MV-4-11 (cell line): ENCODE measurements at regions not wholly inside any gene's neighbourhood (a gene's known extent, or its start where the extent isn't known, plus 50 kb on each side); places are given as distances from the start of the nearest gene placed in this dataset.

Experiments used
- DNase-seq: peaks from one replicate; lab custom pipeline; 2025; lab: John Stamatoyannopoulos, UW

- no peak for DNase-seq
Observed at GRCh38 chr5:144820278-144820677, 649.6 kb downstream of the KCTD16 start.

GRCh38 chr5:144815131-144815530 is 644.5 kb downstream of the KCTD16 start:
- no peak for DNase-seq

DNA sequence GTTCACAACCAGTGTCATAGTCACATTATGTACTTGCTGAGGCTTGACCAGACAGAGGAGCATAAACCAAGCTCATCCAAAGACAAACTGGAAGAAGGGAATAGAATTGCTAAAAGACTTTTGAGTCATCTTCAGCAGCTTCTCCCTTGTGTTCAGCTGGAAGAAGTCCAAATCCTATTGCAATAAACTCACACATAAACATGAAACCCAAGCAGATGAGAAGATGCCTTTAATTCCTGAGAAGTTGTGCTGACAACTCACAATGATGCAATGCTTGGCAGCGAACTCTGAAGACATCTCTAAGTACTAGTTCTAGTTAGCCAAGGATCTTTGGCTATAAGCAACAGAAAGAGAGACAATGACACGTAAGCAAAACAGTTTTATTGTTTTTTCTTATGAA is 642.1 kb downstream of the KCTD16 start:
- DNase-seq: no peak

GRCh38 chr5:144800169-144800568 is 629.5 kb downstream of the KCTD16 start:
- DNase-seq: no peak

- no peak for DNase-seq
Observed at GRCh38 chr5:144798595-144798994, 627.9 kb downstream of the KCTD16 start.

- DNase-seq: no peak
Observed at GRCh38 chr5:144794922-144795321, 624.2 kb downstream of the KCTD16 start.

GRCh38 chr5:144788556-144788955 is 617.9 kb downstream of the KCTD16 start:
- no peak for DNase-seq

GRCh38 chr5:144788046-144788445 is 617.4 kb downstream of the KCTD16 start:
- no peak for DNase-seq

GRCh38 chr5:144779368-144779767 is 608.7 kb downstream of the KCTD16 start:
- no peak for DNase-seq

GRCh38 chr5:144778561-144778960 is 607.9 kb downstream of the KCTD16 start:
- no peak for DNase-seq

DNA sequence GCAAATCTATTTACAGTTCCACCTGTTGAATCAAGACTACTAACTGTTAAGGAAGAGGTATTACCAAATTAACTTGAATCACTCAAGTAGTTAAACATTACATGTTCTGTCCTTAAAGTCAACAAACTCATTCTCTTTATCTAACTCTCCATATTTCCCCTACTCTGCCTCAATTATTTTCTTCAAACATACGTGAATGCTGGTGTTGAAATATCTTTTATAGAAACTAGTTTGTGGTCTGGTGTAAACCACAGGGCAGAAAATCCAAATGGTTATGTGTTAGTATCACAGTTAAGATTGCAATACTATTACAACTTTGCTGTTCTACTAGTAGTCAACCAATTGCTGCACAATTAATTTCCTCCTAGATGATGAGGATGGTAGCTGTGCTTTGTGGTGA is 603.5 kb downstream of the KCTD16 start:
- no peak for DNase-seq

DNA sequence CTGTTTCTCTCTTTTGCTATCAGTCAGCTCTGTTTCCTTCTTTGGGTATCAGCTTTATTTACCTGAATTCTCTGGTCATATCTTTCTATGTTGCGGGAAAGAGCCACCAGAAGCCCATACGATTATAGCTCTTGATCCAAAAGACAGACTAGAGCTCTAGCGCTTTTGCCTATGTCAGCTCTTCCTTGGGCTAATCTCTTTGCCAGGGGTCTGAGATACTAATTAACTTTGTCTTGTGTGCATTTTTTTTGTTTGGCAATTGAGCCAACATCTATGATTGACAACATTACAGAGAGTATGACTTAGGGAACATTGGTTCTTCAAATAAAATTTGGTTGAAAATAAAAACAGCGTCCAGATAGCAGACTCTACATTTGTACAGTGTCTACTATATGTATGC is 603.0 kb downstream of the KCTD16 start:
- DNase-seq: no peak

DNA sequence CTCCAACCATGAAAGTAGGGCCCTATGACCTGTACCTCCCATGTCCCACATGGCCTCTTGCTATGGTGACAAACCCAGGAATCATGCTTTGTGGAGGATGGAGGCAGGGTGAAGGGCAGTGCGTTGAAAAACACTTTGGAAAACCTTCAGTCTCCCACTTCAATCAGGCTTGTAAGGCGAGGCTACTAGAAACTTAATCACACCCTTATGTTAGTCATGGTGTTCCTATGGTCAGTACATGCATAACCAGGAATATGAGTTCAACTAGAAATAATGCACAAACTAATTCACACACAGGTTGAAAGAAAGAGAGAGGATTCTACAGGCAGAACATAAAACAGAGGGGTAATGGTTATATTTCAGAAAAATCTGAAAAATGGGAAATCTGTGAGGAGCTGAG is 601.1 kb downstream of the KCTD16 start:
- no peak for DNase-seq

DNA sequence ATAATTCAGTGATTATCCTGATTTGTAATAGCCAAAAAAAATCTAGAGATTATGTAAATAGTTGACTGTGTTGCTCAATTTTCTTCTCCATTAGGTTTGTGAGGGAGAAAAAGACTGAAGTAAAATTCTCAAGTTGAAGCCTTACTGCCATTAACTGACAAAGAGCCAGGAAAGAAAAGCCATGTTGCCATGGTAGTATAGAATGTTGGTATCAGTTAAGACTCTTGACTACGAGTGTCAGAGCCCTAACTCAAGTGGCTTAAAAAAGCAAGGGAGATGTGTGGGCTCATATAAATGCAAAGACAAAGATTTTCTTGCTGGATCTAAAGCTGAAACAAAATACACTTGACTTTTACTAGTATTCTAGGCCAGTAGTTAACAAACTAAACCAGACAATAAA is 571.7 kb downstream of the KCTD16 start:
- no peak for DNase-seq

GRCh38 chr5:144731786-144732185 is 561.1 kb downstream of the KCTD16 start:
- no peak for DNase-seq

- peak; percentile 69 for DNase-seq
Observed at GRCh38 chr5:144712090-144712489, 541.4 kb downstream of the KCTD16 start.

DNA sequence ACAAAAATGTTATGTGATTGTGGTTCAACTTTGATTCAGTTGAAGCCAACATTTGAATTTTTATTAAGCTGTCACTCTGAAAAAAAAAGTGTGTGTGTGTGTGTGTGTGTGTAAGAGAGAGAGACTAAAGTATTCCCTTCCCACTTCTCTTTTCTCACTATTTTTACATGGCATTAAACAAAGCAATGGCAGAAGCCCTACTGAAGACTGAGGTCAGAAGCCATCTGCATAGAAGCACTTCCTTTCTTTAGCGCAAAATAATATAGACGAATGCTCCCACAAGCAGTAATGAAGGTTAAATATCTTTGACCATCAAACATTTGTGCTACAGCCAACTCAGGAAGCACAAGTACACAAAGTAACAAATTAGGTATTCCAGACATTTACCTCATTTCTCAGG is 540.5 kb downstream of the KCTD16 start:
- DNase-seq: peak; percentile 31

DNA sequence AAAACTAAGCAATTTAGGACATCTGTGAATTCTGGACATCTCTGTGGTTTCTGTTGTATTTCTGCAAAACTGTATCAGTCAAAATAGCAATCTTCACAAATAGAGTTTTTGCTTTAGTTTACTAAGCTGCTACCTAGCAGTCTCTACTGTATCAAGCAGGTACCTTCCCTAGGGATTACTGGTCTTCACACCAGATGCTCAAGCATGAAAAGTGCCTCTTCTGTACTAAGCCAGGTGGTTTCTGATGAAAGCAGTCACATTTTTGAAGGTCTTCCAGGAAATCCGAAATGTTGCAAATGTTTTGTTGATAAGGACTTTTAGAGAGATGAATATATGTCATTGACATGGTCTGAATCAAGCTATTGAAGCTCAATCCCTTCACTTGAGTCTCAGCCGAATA is 540.0 kb downstream of the KCTD16 start:
- DNase-seq: no peak

DNA sequence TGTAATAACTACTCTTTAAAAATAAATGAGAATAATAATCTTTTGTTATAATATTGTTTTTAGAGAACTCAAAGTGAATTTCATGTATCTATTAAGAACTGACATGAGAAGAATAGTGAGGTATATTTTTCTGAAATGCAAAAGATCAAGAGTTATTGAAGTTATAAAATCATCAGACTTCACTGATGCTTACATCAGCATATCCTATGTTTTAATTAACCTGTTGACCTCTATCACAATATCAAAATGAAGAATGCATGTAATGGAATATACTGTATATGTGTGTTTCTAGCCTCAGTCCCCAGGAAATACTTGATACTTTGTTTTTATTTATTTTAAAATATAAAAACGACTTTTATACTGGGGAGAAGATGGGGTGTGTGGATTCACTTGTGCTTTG is 533.1 kb downstream of the KCTD16 start:
- no peak for DNase-seq

DNA sequence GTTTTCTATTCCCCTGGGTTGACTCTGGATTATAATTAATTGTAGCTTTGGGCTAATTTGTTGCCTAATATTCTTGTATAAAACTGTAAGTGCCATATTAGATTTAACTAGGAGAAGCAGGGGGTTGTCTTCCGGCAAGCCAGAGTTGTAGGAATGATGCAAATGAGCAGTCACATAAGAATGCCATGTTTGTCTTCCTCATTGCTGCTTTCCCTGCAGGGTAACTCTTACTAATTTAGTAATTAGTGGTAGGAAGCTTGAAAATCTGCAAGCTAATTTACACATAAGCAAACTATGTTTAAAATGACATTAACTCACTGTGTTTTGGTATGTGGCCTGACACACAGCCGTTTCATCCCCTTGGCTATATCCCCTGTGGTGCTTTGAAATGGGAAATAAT is 527.8 kb downstream of the KCTD16 start:
- DNase-seq: no peak

DNA sequence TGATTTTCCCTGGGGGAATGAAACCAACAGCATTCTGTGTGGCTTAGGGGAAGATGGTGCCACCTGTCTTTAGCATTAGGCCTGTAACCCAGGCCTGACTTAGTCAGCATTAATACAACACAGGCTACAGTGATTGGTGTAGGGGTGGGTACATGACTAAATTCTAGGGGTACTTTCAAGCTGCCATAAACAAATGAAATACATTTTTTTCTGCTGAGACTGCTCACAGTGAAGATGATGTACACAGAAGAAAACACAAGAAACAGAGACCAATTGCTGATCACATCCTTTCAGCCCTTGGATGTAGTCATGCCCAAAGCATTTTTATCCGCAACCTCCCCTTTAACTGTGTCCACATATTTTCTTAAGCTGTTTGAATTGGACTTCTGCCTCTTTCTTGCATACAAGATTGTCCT is 527.2 kb downstream of the KCTD16 start:
- no peak for DNase-seq

- DNase-seq: no peak
Observed at GRCh38 chr5:144691936-144692335, 521.3 kb downstream of the KCTD16 start.

DNA sequence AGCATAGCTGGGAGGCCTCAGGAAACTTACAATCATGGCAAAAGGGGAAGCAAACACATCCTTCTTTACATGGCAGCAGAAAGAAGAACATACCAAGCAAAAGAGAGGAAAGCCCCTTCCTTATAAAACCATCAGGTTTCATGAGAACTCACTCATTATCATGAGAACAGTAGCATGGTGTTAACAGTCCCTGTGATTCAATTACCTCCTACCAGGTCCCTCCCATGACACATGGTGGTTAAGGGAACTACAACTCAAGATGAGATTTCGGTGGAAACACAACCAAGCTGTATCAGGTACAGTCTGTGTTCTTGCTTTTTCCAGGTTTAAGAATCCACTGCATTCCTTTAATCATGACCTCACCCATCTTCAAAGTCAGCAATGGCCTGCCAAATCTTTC is 514.2 kb downstream of the KCTD16 start:
- no peak for DNase-seq

DNA sequence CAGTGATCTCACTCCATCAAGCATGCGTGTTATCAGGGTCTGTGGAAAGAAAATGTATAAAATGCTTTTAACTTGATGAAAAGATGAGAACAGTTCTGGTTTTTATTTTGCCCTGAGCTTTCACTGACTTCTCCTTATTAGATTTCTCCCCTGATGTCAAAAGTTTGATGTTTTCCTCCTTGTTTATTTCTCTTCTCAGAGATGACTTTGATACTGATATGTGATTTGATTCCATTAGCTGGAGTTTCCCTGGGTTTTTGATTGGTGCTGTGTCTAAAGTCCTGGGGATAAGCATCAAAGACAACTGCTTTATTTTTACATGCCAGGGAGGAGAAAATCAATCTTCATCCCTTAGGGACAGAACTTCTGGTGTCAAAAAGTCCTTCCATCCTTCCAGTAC is 510.0 kb downstream of the KCTD16 start:
- DNase-seq: no peak

DNA sequence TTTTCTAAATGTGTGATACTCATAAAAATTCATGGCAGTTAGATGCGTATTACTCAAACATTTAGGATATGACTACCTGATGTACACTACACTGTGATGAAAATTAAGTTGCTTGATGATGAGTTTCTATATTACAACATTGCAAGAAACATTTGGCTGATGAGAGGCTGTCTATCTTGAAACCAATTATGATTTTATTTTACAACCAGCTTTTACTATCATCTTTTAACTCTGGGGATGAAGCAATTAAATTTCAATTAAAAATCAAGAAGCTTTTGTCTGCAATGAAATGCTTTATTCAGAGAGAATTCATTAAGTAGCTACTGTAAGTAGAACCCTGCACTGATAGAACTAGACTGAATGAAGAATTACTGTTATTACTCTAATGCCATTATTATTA is 500.4 kb downstream of the KCTD16 start:
- DNase-seq: no peak
